ENCODE measurements at regions not wholly inside any gene's neighbourhood (a gene's known extent, or its start where the extent isn't known, plus 50 kb on each side); places are given as distances from the start of the nearest gene placed in this dataset.

DNA sequence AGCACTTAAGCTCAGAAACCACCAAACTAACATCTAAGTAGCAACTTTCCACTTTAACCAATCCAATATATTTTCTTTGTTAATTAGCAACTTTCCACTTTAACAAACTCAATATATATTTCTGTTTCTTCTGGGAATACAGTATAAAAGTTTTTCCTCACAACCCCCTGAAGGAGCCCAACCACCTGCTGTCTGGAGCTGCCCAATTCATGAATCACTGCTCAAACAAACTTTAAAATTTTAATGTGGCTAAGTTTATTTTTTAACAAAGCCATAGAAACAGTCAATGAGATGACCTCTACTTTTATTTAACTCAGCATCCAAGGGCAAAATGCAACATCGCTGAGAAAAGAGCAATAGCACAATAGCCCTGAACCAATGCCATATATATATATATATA, 500.1 kb downstream of the EPM2A start:
- no peak for TF ChIP-seq CTCF (IDR thresholded peaks at IDR 0.05)
- TF ChIP-seq POLR2A (IDR thresholded peaks at IDR 0.05) = no peak
